ENCODE measurements at regions not wholly inside any gene's neighbourhood (a gene's known extent, or its start where the extent isn't known, plus 50 kb on each side); places are given as distances from the start of the nearest gene placed in this dataset.

GRCh38 chr5:26601563-26601962 is 436.8 kb downstream of the CDH9 start:
- intact Hi-C loops (cut with micrococcal nuclease), result no loop called here
- H2AK9ac ChIP-seq (replicated peaks; ENCODE audit: low read depth, low read length, poor library complexity), result no peak overlapping the region
- dilution Hi-C loops (cut with HindIII; ENCODE audit: low sequenced_read_pairs, unreplicated experiment), result no loop called here

More at GRCh38 chr5:26601563-26601962, 436.8 kb downstream of the CDH9 start:
- no peak overlapping the region for H4K91ac ChIP-seq (ENCODE audit: insufficient read depth, low read depth, low read length)
- no peak overlapping the region for H3K4ac ChIP-seq (ENCODE audit: low read depth, low read length)
- H2BK15ac ChIP-seq (ENCODE audit: low read depth, low read length), result no peak overlapping the region
- no peak overlapping the region for H4K8ac ChIP-seq (ENCODE audit: low read depth in 2 of 2, low read length in 2 of 2)
- H3K4me2 ChIP-seq (ENCODE audit: low read depth, low read length), result no peak overlapping the region
- H3K56ac ChIP-seq (ENCODE audit: extremely low read depth, insufficient read depth, low read length), result no peak overlapping the region
- CTCF ChIA-PET, result no interaction called here
- no peak overlapping the region for H2AFZ ChIP-seq (replicated peaks; ENCODE audit: low read length, poor library complexity)
- BruUV-seq (replicated peaks), result no TSS peak
- H3K4me3 ChIP-seq (ENCODE audit: insufficient read depth, low read depth, low read length), result no peak overlapping the region
- WGBS, 2 experiments (ENCODE audit: extremely low coverage in 2 of 2, insufficient read length in 1 of 2), result no CpG with 5 or more reads among the region's 1 CpG
- no peak overlapping the region for H3K27ac ChIP-seq (ENCODE audit: insufficient read depth, low read length)
- peaks cover 2% of the 10 kb centered on the region; the same call in 1 of the 2 replicates for H3K9me3 ChIP-seq (ENCODE audit: control insufficient read depth, insufficient read depth, low read length)
- H3K23ac ChIP-seq (ENCODE audit: low read depth, low read length), result no peak overlapping the region
- H2BK20ac ChIP-seq (ENCODE audit: low read depth, low read length), result no peak overlapping the region
- H3K27me3 ChIP-seq (ENCODE audit: control insufficient read depth, insufficient read depth, low read length), result no peaks in the 10 kb centered on the region
- H2BK5ac ChIP-seq (ENCODE audit: low read depth, low read length, poor library complexity, severe bottlenecking), result no peak overlapping the region
- H3K36me3 ChIP-seq (ENCODE audit: control insufficient read depth, insufficient read depth, low read length), result no peaks in the 10 kb centered on the region
- no peaks in the 10 kb centered on the region for H3K9me1 ChIP-seq (ENCODE audit: insufficient read depth, low read length)
- no peak overlapping the region for H4K5ac ChIP-seq (ENCODE audit: low read depth, low read length)
- DNase-seq, result no peak
- in situ Hi-C loops (cut with MboI; ENCODE audit: low sequenced_read_pairs), result no loop called here
- H3K14ac ChIP-seq (replicated peaks; ENCODE audit: low read depth, low read length), result no peak overlapping the region
- no peaks in the 10 kb centered on the region for H3K79me1 ChIP-seq (ENCODE audit: low read depth in 1 of 2, low read length in 2 of 2)
- no peaks in the 10 kb centered on the region for H4K20me1 ChIP-seq (ENCODE audit: insufficient read depth, low read length)
- H2AK5ac ChIP-seq (ENCODE audit: low read depth, low read length), result no peak overlapping the region
- ATAC-seq (ENCODE audit: low read depth), result no peak
- POLR2A ChIA-PET (ENCODE audit: unreplicated experiment), result no interaction called here
- no peak overlapping the region for H3K18ac ChIP-seq (ENCODE audit: low read depth, low read length)
- H3K4me1 ChIP-seq (ENCODE audit: control insufficient read depth, insufficient read depth, low read length), result no peaks in the 10 kb centered on the region
- H3K9ac ChIP-seq (ENCODE audit: low read depth, low read length), result no peak overlapping the region
- H2BK120ac ChIP-seq (ENCODE audit: low read depth, low read length), result no peak overlapping the region
- TF ChIP-seq FOS (IDR thresholded peaks at IDR 0.05; ENCODE audit: low read depth, low read length) (no peak), USF2 (IDR thresholded peaks at IDR 0.05; ENCODE audit: low read depth, low read length) (no peak), RAD21 (IDR thresholded peaks at IDR 0.05; ENCODE audit: low read length) (no peak), ELK1 (IDR thresholded peaks at IDR 0.05; ENCODE audit: borderline replicate concordance, low read depth, low read length) (no peak), RCOR1 (IDR thresholded peaks at IDR 0.05; ENCODE audit: insufficient replicate concordance, low read length) (no peak), CTCF (conservative IDR thresholded peaks at IDR 0.05; ENCODE audit: low read depth, low read length) (no peak), MAFK (IDR thresholded peaks at IDR 0.05; ENCODE audit: low read depth, low read length) (no peak), MAZ (IDR thresholded peaks at IDR 0.05; ENCODE audit: borderline replicate concordance, low read depth, low read length) (no peak), CEBPB (IDR thresholded peaks at IDR 0.05; ENCODE audit: low read depth, low read length) (no peak), SMC3 (IDR thresholded peaks at IDR 0.05; ENCODE audit: low read depth, low read length) (no peak), NFE2L2 (IDR thresholded peaks at IDR 0.05; ENCODE audit: low read depth, low read length) (no peak)

All from IMR-90 (cell line).